ENCODE measurements at regions not wholly inside any gene's neighbourhood (a gene's known extent, or its start where the extent isn't known, plus 50 kb on each side); places are given as distances from the start of the nearest gene placed in this dataset.

DNA sequence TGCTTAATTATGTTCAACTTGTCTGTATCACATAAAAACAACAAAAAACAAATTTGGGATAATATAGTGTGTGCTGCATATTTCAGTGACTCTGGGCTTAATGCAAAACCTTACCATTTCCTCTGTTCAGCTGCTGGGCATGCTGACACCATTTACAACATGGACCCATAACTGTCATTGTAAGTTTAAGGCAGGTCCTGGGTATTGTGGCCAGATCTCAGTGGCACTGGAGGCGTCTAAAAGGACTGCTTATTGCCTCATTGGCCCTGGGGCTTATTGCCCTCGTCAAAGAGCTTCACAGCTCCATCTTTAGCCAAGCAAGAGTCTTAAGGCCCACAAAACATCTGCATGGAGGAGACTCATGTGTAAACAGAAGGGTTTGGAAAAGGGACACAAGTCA is 390.2 kb downstream of the NR2F2 start:
- TF ChIP-seq, protein P1, sequence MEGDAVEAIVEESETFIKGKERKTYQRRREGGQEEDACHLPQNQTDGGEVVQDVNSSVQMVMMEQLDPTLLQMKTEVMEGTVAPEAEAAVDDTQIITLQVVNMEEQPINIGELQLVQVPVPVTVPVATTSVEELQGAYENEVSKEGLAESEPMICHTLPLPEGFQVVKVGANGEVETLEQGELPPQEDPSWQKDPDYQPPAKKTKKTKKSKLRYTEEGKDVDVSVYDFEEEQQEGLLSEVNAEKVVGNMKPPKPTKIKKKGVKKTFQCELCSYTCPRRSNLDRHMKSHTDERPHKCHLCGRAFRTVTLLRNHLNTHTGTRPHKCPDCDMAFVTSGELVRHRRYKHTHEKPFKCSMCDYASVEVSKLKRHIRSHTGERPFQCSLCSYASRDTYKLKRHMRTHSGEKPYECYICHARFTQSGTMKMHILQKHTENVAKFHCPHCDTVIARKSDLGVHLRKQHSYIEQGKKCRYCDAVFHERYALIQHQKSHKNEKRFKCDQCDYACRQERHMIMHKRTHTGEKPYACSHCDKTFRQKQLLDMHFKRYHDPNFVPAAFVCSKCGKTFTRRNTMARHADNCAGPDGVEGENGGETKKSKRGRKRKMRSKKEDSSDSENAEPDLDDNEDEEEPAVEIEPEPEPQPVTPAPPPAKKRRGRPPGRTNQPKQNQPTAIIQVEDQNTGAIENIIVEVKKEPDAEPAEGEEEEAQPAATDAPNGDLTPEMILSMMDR (IDR thresholded peaks at IDR 0.05; ENCODE audit: extremely low read depth in 1 of 2, insufficient read depth in 1 of 2, low read depth in 1 of 2, low read length in 2 of 2) = no peak
- TF ChIP-seq POLR2A (IDR thresholded peaks at IDR 0.05; ENCODE audit: low read depth, low read length) (no peak), POLR2AphosphoS5 (IDR thresholded peaks at IDR 0.05; ENCODE audit: insufficient read depth, low read depth, low read length) (no peak)
- TF ChIP-seq, protein P2, sequence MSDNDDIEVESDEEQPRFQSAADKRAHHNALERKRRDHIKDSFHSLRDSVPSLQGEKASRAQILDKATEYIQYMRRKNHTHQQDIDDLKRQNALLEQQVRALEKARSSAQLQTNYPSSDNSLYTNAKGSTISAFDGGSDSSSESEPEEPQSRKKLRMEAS (IDR thresholded peaks at IDR 0.05; ENCODE audit: insufficient read depth, insufficient read length) = no peak

Measured in endothelial cell of umbilical vein (primary cell).